ENCODE measurements at regions not wholly inside any gene's neighbourhood (a gene's known extent, or its start where the extent isn't known, plus 50 kb on each side); places are given as distances from the start of the nearest gene placed in this dataset.
"Not testable (repeated sequence)": the region's sequence is repeated elsewhere in the genome, so short reads cannot be mapped to it uniquely, and the experiment has no call there.

- not testable (repeated sequence) for DNase-seq
Observed at GRCh38 chr2:19089476-19089875, 268.9 kb downstream of the OSR1 start.

- no peak for DNase-seq
Observed at GRCh38 chr2:19086231-19086651, 272.2 kb downstream of the OSR1 start.

- DNase-seq = no peak
Observed at GRCh38 chr2:19078709-19079108, 279.7 kb downstream of the OSR1 start.

DNA sequence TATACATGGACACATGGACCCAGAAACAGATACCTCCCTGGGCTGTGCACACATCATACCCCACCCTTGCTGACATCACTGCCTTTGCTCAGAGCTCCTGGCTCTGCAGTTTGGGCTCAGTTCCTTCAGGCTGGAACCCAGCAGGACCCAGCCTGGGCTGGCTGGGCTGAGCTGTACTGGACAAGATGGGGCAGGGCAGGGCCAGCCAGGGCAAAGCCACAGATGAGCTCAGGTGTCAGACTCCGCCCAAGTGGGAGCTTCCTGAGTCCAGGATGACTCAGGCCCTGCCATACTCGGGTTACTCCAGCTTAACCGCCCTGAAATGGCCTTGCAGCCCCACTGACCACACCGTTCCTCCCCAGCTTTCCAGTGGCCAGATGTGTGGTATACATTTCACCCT, 284.9 kb downstream of the OSR1 start:
- DNase-seq = peak; percentile 50 to 68

DNA sequence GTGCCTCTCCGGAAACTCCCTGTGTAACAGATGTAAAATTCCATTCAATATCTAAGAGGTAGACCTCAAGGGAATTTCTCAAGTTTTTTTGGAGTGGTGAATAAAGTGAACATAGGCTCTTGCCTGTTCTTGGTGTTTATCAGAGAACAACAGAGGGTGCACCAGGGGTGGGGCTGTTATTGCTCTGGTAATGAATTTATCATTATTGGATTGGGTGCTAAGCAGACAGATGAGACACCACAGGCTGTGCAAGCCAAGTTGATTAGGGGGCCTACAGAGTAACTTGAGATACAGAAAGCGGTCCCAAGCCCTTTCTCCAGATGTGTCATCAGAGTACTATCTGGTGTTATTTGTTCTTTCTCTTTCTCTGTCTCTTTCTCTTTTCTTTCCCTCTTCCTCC, 286.3 kb downstream of the OSR1 start:
- DNase-seq = no peak

- DNase-seq = no peak
Observed at GRCh38 chr2:19070886-19071285, 287.5 kb downstream of the OSR1 start.

- DNase-seq = no peak
Observed at GRCh38 chr2:19068206-19068605, 290.2 kb downstream of the OSR1 start.

DNA sequence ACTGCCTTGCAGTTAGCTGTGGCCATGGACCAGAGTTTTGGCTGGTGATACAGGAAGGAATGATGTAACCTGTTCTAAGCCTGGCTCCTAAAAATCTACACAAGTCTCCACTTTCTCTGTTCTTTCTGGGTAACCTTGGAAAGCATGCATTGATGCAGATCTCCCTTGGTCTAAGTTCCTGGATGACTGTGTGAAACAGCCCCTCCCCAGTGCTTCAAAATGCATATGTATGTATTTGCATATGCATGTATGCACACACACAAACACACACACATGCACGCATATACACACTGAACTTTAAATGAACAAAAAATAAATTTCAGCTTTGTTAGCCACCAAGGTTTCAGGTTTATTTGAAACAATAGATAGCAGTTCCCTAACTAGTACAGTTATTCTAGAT, 296.1 kb downstream of the OSR1 start:
- DNase-seq = no peak

GRCh38 chr2:19059076-19059475, 299.3 kb downstream of the OSR1 start:
- no peak for DNase-seq

DNA sequence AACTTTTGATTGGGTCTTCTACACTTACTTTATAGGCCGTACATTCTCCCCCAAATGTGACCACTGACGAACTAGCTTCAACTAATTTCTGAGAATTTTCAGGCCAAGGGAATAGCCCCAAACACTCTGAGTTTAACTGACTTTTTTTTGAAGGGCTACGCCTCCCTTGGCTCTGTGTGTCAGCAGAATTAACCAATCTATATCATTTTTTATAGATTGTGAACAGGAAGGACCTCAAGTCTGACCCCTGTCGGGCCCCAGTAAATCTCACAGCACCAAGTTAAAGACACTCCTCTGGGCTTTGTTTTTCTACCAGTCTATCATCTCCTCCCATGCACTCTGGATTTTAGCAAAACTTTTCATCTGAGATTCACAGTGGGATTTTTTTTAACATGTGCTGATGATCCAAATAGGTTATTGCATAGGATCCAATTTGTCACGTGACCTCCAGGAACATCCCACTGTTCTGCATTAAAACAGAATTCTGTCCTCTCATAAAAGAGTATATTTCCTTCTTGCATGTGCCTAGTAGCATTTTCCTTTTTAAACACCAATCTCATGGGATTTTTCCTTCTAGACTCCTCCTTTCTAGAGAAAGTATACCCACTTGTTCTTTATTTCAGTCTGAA, 307.1 kb downstream of the OSR1 start:
- no peak for DNase-seq

- DNase-seq = no peak
Observed at GRCh38 chr2:19050354-19050753, 308.1 kb downstream of the OSR1 start.

DNA sequence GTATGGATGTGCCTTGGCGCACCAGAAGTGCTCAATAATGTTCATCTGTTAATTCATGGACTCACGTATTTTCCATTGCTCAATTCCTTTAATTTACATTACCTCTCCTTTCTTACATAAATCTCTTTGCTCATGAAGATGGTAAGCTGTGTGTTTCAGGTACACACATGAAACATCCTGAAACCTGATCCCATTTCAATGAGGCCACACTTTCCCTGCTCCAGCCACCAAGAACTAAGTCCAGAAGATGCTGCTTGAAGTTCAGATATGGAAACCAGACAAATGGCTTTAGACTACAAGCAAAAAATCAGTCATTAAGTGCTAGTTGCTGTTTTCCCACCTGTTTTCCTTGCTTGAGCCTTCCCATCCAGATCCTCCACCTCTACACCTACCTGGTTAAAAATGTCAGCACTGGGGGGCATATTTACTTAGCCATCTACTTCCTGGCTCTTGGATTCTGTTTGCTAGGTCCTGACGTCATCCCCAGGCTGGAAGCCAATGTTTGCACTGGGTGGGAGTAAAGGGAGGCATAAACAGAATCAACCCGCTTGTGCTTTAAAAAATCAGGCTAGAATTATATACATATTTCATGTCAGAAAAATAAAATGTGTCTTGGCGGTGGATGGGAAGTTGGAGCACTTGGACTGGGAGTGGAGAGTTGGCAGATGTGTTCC, 309.7 kb downstream of the OSR1 start:
- DNase-seq = no peak

GRCh38 chr2:19046986-19047780, 311.2 kb downstream of the OSR1 start:
- DNase-seq = no peak

DNA sequence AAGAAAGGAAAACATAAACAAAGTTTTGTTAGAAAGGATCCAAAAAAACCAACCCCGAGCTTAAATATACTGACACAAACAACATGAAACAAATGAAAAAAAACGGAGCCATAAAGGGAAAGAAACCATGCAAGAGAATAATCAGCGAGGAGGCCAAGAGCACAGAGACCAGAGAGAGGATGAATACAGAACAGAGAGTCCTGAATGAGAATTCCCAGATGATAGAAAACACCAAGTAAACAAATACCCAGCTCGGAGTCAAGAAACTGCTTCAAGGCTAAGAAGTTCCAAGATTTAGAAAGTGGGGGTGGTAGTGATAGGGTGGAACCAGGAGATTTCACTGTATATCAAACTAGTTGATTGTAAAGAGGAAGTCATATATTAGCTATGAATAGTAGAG, 313.3 kb downstream of the OSR1 start:
- no peak for DNase-seq

DNA sequence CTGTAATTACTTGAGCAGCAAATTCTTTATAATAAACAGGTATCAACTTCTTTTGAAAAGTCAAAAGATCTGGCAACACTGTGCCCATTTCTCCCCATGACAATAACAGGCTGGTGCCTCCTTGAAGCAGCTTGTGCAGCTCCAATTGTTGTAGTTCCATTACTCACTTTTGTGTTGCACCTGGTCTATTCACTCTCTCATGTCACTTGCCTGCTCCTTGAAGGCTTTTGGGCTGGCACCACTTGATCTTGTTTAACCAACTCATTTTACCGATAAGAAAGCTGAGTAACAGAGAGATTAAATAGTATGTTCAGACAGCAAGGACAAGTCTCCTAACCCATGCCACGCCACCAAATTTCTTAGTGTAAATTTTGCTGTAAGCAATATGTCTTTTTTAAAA, 314.5 kb downstream of the OSR1 start:
- DNase-seq = no peak

DNA sequence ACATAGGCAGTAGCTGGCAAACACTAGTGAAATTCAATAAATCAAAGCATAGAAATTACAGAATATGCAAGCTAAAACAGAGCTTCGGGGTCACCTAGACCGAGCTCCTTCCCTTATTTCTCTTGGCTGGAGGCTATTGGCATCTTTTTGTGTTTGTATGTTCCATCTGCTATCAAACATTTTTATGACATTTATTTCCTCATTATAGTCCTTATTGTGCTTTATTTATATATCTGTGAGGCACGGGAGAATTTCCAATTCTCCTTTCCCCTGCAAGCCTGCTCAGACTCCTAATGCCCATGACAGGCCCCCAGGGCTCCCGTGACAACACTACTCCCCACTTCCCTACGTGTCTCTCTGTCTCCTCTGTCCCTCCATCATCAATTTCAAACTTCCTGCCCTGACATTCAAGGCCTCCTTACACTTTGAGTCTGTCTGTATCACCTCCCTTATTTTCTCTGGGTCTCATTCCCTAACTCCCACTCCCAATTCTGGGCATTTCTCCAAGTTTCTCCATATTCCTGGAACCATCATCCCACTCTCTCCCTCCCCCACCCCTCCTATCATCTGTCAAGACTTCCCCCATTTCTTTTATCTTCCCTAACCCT, 316.9 kb downstream of the OSR1 start:
- DNase-seq = no peak

DNA sequence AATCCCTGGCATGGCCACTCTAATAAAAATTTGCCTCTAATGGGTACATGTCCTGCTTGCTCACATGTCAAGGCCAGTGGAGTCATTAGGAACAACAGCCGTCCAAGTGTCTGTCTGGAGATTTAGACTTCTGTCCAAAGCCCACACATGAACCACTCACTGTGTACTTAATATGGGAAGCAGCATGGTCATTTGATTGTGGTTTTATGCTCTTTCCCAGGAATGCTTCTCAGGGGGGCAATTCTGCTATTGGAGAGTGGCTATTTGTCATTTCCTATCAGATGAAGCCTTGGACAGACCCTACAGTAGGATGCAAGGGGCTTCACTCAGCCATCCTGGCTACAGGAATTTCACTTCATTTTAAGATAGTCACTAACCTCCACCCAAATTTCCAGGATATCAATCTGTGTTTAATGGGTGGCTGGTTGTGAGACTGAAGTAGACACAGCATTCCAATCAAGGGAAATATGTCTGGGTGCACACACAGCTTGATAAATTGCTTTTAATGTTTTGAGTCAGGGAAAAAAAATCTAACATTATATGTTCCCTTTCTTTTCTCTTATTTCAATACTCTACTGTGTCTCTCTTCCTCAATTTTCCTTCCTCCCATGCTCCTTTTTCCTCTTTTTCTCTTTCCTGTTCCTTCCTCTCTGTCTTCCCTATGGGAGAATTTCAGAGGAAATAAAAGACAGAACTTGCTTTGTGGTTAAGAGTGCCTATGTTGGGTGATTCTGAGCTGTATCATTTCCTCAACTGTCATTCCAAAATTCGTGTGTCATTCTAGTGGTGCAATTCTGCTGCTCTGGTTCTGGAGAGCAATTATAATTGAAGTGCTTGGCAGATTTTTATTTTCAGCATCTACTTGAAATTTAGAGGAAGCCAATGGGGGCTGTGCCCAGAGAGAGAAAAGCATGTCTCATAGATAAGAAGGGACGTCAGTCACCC, 320.1 kb downstream of the OSR1 start:
- DNase-seq = peak; percentile 50 to 73

DNA sequence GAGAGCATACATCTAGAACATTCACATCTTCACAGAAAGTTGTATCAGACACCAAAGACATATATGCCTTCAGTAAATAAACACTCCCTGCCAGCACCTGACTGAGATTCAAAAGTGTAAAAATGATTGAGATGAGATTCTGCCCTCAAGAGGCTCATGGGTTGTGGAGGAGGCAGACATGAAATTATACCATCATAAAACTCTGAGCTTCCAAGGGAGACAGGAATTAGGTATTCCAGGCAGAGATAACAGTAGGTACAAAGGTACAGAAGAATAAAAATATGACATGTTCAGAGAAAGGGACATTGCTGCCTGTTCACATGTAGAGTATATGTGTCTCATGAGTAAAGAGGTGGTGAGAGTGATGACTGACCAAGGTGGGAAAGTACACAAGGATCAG, 322.3 kb downstream of the OSR1 start:
- no peak for DNase-seq

GRCh38 chr2:19035238-19035637, 323.2 kb downstream of the OSR1 start:
- no peak for DNase-seq

DNA sequence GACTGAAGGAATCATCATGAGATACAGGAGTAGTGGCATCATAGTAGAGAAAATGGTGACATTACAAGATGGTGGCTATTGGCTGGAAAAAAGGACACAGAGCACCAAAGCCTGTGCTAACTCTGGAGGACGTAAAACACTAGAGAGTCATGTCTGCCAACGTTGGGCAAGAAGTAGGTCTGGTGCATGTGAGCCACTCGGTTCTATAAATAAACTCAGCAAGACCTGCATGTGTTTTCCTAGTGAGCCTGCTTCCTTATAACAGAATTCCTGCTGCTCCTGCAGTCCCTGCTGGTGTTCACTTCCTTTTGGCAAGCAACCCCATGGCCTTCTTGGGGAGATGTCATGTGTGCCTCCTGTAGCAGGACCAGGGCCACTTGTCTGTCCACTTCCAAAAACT, 325.2 kb downstream of the OSR1 start:
- DNase-seq = no peak

- DNase-seq = no peak
Observed at GRCh38 chr2:19031642-19032041, 326.8 kb downstream of the OSR1 start.

GRCh38 chr2:19029655-19030054, 328.8 kb downstream of the OSR1 start:
- no peak for DNase-seq

Measured in SW 1271 (cell line).